GM10248 (cell line): ENCODE measurements at regions not wholly inside any gene's neighbourhood (a gene's known extent, or its start where the extent isn't known, plus 50 kb on each side); places are given as distances from the start of the nearest gene placed in this dataset.

ENCODE experiments used
- CTCF ChIA-PET: fragments of 300-600 bp; sonication (Branson Sonifier 250); formaldehyde crosslinking; extraction: SDS; loops from one replicate; lab custom pipeline; 2021; ENCODE audit warnings: antibody characterized with exemption; lab: Yijun Ruan, JAX
- POLR2A ChIA-PET: fragments of 350-650 bp; sonication (Branson Sonifier 250); formaldehyde crosslinking; extraction: SDS; loops from one replicate; lab custom pipeline; 2020; ENCODE audit warnings: antibody characterized with exemption; lab: Yijun Ruan, JAX
- DNase-seq: peaks from one replicate; pipeline ENCODE4 v3.0.0; 2012; ENCODE audit errors: extremely low spot score
- CTCF ChIP-seq: IDR thresholded peaks from 2 replicates; pipeline ENCODE4 v1.5.1; 2012; ENCODE audit warnings: mild to moderate bottlenecking, low read depth; ENCODE audit errors: extremely low read depth, missing control alignments, control extremely low read depth

GRCh38 chr12:126512916-126513913 is 1448.0 kb downstream of the AACS start:
- no peak for TF ChIP-seq CTCF
- POLR2A ChIA-PET, result no interaction called here
- no peak for DNase-seq

GRCh38 chr12:126518596-126519200 is 1453.5 kb downstream of the AACS start:
- no peak for DNase-seq
- CTCF ChIA-PET, result no interaction called here
- TF ChIP-seq CTCF, result no peak
- POLR2A ChIA-PET, result no interaction called here

More at GRCh38 chr12:126512916-126513913, 1448.0 kb downstream of the AACS start:
- CTCF ChIA-PET, result interaction anchor here (1.5 kb wide), 1 partner anchor 11 kb away, joined by 4 read pairs; no protein-coding TSS in a partner anchor

- no peak for DNase-seq
- POLR2A ChIA-PET, result no interaction called here
- CTCF ChIA-PET, result no interaction called here
- no peak for TF ChIP-seq CTCF
Measured at GRCh38 chr12:126519833-126520232, 1454.6 kb downstream of the AACS start.

GRCh38 chr12:126523891-126524290 is 1458.7 kb downstream of the AACS start:
- ChIA-PET CTCF (no interaction called here), POLR2A (no interaction called here)
- no peak for DNase-seq
- no peak for TF ChIP-seq CTCF

GRCh38 chr12:126534495-126534894 is 1469.3 kb downstream of the AACS start:
- POLR2A ChIA-PET, result no interaction called here
- DNase-seq, result no peak
- TF ChIP-seq CTCF, result no peak
- CTCF ChIA-PET, result no interaction called here

GRCh38 chr12:126534942-126535341 is 1469.7 kb downstream of the AACS start:
- POLR2A ChIA-PET, result no interaction called here
- no peak for TF ChIP-seq CTCF
- DNase-seq, result no peak
- CTCF ChIA-PET, result no interaction called here
